ENCODE measurements at regions not wholly inside any gene's neighbourhood (a gene's known extent, or its start where the extent isn't known, plus 50 kb on each side); places are given as distances from the start of the nearest gene placed in this dataset.
"Not testable (repeated sequence)": the region's sequence is repeated elsewhere in the genome, so short reads cannot be mapped to it uniquely, and the experiment has no call there.

GRCh38 chr4:134046221-134046620, 155.4 kb downstream of the PABPC4L start:
- not testable (repeated sequence) for TF ChIP-seq CTCF, POLR2A, EP300 (IDR thresholded peaks at IDR 0.05)
